HepG2 (cell line): ENCODE measurements at regions not wholly inside any gene's neighbourhood (a gene's known extent, or its start where the extent isn't known, plus 50 kb on each side); places are given as distances from the start of the nearest gene placed in this dataset.

Source experiments
- ATAD3A ChIP-seq: sonication (generic); formaldehyde crosslinking; IDR thresholded peaks from 2 replicates; pipeline ENCODE4 v1.4.0; 2020; ENCODE audit warnings: missing genetic modification reagents
- ATF2 ChIP-seq: sonication (generic); formaldehyde crosslinking; IDR thresholded peaks from 2 replicates; pipeline ENCODE4 v1.4.0; 2020; ENCODE audit warnings: missing genetic modification reagents
- CREM ChIP-seq, 2 experiments: sonication (generic) in 1 of 2; formaldehyde crosslinking in 1 of 2; IDR thresholded peaks; 2 replicates each; pipeline versions ENCODE4 v1.4.0 to v1.6.1; 2016 to 2020; ENCODE audit warnings: antibody characterized with exemption in 1 of 2, mild to moderate bottlenecking in 1 of 2, missing genetic modification reagents in 1 of 2
- KAT7 ChIP-seq: IDR thresholded peaks from 2 replicates; pipeline ENCODE4 v1.6.1; 2018; ENCODE audit warnings: borderline replicate concordance, missing compliant biosample characterization
- KAT8 ChIP-seq: IDR thresholded peaks from 2 replicates; pipeline ENCODE4 v1.6.1; 2016; ENCODE audit warnings: missing genetic modification reagents, missing compliant biosample characterization
- KLF15 ChIP-seq: sonication (generic); formaldehyde crosslinking; IDR thresholded peaks from 2 replicates; pipeline ENCODE4 v1.8.1; 2023; ENCODE audit warnings: borderline replicate concordance, mild to moderate bottlenecking, inconsistent platforms, missing genetic modification reagents, mixed read lengths
- LRRFIP1 ChIP-seq: sonication (generic); formaldehyde crosslinking; conservative IDR thresholded peaks from 2 replicates; pipeline ENCODE4 v1.4.0; 2020; ENCODE audit warnings: missing genetic modification reagents
- MAF1 ChIP-seq: sonication (generic); formaldehyde crosslinking; IDR thresholded peaks from 2 replicates; pipeline ENCODE4 v1.5.0; 2020; ENCODE audit warnings: missing genetic modification reagents, borderline replicate concordance
- PAX8 ChIP-seq: sonication (generic); formaldehyde crosslinking; IDR thresholded peaks from 2 replicates; pipeline ENCODE4 v1.8.0; 2022; ENCODE audit warnings: mild to moderate bottlenecking, missing genetic modification reagents, borderline replicate concordance
- RFX3 ChIP-seq: IDR thresholded peaks from 2 replicates; pipeline ENCODE4 v1.6.1; 2016; ENCODE audit warnings: missing biosample characterization, missing genetic modification reagents
- RFX5 ChIP-seq: IDR thresholded peaks from 2 replicates; pipeline ENCODE4 v1.6.1; 2011; ENCODE audit warnings: low read depth, low read length, improper control_type of control experiment
- RFXANK ChIP-seq: IDR thresholded peaks from 2 replicates; pipeline ENCODE4 v1.6.1; 2016
- TBX3 ChIP-seq: fragments of 450-650 bp; IDR thresholded peaks from 2 replicates; pipeline ENCODE4 v1.6.1; 2017; ENCODE audit warnings: antibody characterized with exemption, mild to moderate bottlenecking, inconsistent platforms, borderline replicate concordance
- ZBTB8A ChIP-seq: sonication (generic); formaldehyde crosslinking; IDR thresholded peaks from 2 replicates; pipeline ENCODE4 v1.4.0; 2020; ENCODE audit warnings: mild to moderate bottlenecking, low read depth, missing genetic modification reagents, borderline replicate concordance
- ZKSCAN5 ChIP-seq: sonication (generic); formaldehyde crosslinking; IDR thresholded peaks from 2 replicates; pipeline ENCODE4 v1.5.1; 2020; ENCODE audit warnings: mild to moderate bottlenecking, missing genetic modification reagents
- ZNF24 ChIP-seq: fragments of 450-650 bp; IDR thresholded peaks from 2 replicates; pipeline ENCODE4 v1.6.1; 2017; ENCODE audit warnings: antibody characterized with exemption, mild to moderate bottlenecking
- ZNF251 ChIP-seq: sonication (generic); formaldehyde crosslinking; IDR thresholded peaks from 2 replicates; pipeline ENCODE4 v1.9.0; 2021; ENCODE audit warnings: mild to moderate bottlenecking, missing genetic modification reagents
- ZNF256 ChIP-seq: sonication (generic); formaldehyde crosslinking; conservative IDR thresholded peaks from 2 replicates; pipeline ENCODE4 v1.4.0; 2020; ENCODE audit warnings: missing genetic modification reagents
- ZNF383 ChIP-seq: sonication (generic); formaldehyde crosslinking; IDR thresholded peaks from 2 replicates; pipeline ENCODE4 v1.4.0; 2020; ENCODE audit warnings: missing genetic modification reagents, mild to moderate bottlenecking, borderline replicate concordance
- ZNF446 ChIP-seq: sonication (generic); formaldehyde crosslinking; IDR thresholded peaks from 2 replicates; pipeline ENCODE4 v1.5.0; 2020; ENCODE audit warnings: mild to moderate bottlenecking, missing genetic modification reagents
- ZNF589 ChIP-seq: sonication (generic); formaldehyde crosslinking; conservative IDR thresholded peaks from 2 replicates; pipeline ENCODE4 v1.8.0; 2022; ENCODE audit warnings: mild to moderate bottlenecking, moderate library complexity, missing genetic modification reagents
- ZNF616 ChIP-seq: sonication (generic); formaldehyde crosslinking; IDR thresholded peaks from 2 replicates; pipeline ENCODE4 v1.5.0; 2020; ENCODE audit warnings: low read depth, mild to moderate bottlenecking, missing genetic modification reagents
- ZNF703 ChIP-seq: sonication (generic); formaldehyde crosslinking; IDR thresholded peaks from 2 replicates; pipeline ENCODE4 v1.5.1; 2020; ENCODE audit warnings: missing genetic modification reagents, mild to moderate bottlenecking, moderate library complexity, borderline replicate concordance
- TF ChIP-seq, protein P1 (sequence below): sonication (generic); formaldehyde crosslinking; IDR thresholded peaks from 2 replicates; pipeline ENCODE4 v1.8.1; 2023; ENCODE audit warnings: mild to moderate bottlenecking, missing genetic modification reagents
- TF ChIP-seq, protein P2 (sequence below): sonication (generic); formaldehyde crosslinking; IDR thresholded peaks from 2 replicates; pipeline ENCODE4 v1.5.1; 2020; ENCODE audit warnings: mild to moderate bottlenecking, missing genetic modification reagents

DNA sequence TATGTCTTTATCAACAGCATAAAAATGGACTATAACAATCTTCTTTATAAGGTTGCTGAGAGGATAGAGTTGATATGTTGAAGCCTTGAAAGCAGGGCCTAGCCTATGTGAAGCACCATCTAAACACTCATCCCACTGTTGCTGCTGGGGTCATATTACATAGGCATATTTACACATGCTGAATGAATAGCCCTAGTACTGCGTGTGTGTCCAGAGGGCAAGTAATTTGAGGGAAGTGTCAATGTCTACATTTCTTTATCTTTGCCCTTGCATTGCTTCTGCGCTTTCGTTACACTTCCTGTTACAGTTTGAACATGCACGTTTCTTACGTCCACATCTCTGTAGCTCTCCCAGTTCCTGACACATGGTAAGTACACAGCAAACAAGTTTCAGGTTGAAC lies 280.3 kb upstream of the ATP5MC3 start (continued):
- TF ChIP-seq ZNF589 (CRISPR knock-in tag) (no peak), RFX3 (CRISPR knock-in tag) (no peak), KAT8 (no peak), ZNF24 (0 out of 2 replicates have a peak, but pooled peaks have one; percentile 43), ZNF616 (CRISPR knock-in tag) (no peak), KAT7 (no peak), ZNF703 (CRISPR knock-in tag) (no peak), RFXANK (no peak), ZBTB8A (no peak), ATAD3A (CRISPR knock-in tag) (no peak), MAF1 (no peak), CREM (IDR thresholded peaks at IDR 0.05) (peak; percentile 30; the same call in 1 of the 2 replicates), CREM (CRISPR knock-in tag; IDR thresholded peaks at IDR 0.05) (no peak), ZNF446 (CRISPR knock-in tag) (no peak), KLF15 (no peak), ZNF251 (CRISPR knock-in tag) (no peak), RFX5 (no peak), ATF2 (CRISPR knock-in tag) (no peak), ZKSCAN5 (no peak), ZNF383 (CRISPR knock-in tag) (no peak), ZNF256 (no peak), TBX3 (peak; percentile 94), PAX8 (CRISPR knock-in tag) (no peak), LRRFIP1 (CRISPR knock-in tag) (no peak)
- TF ChIP-seq, protein P1, sequence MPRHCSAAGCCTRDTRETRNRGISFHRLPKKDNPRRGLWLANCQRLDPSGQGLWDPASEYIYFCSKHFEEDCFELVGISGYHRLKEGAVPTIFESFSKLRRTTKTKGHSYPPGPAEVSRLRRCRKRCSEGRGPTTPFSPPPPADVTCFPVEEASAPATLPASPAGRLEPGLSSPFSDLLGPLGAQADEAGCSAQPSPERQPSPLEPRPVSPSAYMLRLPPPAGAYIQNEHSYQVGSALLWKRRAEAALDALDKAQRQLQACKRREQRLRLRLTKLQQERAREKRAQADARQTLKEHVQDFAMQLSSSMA (CRISPR knock-in tag), result 0 out of 2 replicates have a peak, but pooled peaks have one; percentile 30
- TF ChIP-seq, protein P2, sequence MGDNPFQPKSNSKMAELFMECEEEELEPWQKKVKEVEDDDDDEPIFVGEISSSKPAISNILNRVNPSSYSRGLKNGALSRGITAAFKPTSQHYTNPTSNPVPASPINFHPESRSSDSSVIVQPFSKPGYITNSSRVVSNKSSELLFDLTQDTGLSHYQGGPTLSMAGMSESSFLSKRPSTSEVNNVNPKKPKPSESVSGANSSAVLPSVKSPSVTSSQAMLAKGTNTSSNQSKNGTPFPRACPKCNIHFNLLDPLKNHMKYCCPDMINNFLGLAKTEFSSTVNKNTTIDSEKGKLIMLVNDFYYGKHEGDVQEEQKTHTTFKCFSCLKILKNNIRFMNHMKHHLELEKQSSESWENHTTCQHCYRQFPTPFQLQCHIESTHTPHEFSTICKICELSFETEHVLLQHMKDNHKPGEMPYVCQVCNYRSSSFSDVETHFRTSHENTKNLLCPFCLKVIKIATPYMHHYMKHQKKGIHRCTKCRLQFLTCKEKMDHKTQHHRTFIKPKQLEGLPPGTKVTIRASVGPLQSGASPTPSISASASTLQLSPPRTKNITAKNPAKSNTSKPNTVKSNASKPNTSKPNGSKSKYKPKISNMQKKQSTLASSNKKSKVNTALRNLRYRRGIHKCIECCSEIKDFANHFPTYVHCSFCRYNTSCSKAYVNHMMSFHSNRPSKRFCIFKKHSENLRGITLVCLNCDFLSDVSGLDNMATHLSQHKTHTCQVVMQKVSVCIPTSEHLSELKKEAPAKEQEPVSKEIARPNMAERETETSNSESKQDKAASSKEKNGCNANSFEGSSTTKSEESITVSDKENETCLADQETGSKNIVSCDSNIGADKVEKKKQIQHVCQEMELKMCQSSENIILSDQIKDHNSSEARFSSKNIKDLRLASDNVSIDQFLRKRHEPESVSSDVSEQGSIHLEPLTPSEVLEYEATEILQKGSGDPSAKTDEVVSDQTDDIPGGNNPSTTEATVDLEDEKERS (CRISPR knock-in tag), result no peak; the same call in none of the 2 replicates
